GM19467 (cell line): ENCODE measurements at regions not wholly inside any gene's neighbourhood (a gene's known extent, or its start where the extent isn't known, plus 50 kb on each side); places are given as distances from the start of the nearest gene placed in this dataset.
"Not testable (repeated sequence)": the region's sequence is repeated elsewhere in the genome, so short reads cannot be mapped to it uniquely, and the experiment has no call there.

Experiments
- ATAC-seq: cut with Tn5 transposase; IDR thresholded peaks from one replicate; pipeline ENCODE4 v1.9.1; 2021; ENCODE audit warnings: mild to moderate bottlenecking, moderate library complexity; ENCODE audit not compliant: unreplicated experiment

- no peak for ATAC-seq
Observed at GRCh38 chr6:144471986-144472385, 186.9 kb downstream of the UTRN start.

- no peak for ATAC-seq
Observed at GRCh38 chr6:144474290-144474689, 189.2 kb downstream of the UTRN start.

GRCh38 chr6:144474904-144475303 lies 189.8 kb downstream of the UTRN start:
- ATAC-seq, result no peak

GRCh38 chr6:144475411-144475810 lies 190.3 kb downstream of the UTRN start:
- ATAC-seq, result no peak

GRCh38 chr6:144476286-144476685 lies 191.2 kb downstream of the UTRN start:
- ATAC-seq, result no peak

GRCh38 chr6:144477396-144477795 lies 192.3 kb downstream of the UTRN start:
- ATAC-seq, result no peak

- ATAC-seq, result no peak
Observed at GRCh38 chr6:144477856-144478255, 192.7 kb downstream of the UTRN start.

- no peak for ATAC-seq
Observed at GRCh38 chr6:144478483-144478882, 193.3 kb downstream of the UTRN start.

- ATAC-seq, result no peak
Observed at GRCh38 chr6:144479991-144480390, 194.9 kb downstream of the UTRN start.

GRCh38 chr6:144480473-144480872 lies 195.3 kb downstream of the UTRN start:
- ATAC-seq, result no peak

- ATAC-seq, result no peak
Observed at GRCh38 chr6:144481527-144481926, 196.4 kb downstream of the UTRN start.

- ATAC-seq, result peak; percentile 77
Observed at GRCh38 chr6:144482142-144482541, 197.0 kb downstream of the UTRN start.

GRCh38 chr6:144485531-144485930 lies 200.4 kb downstream of the UTRN start:
- no peak for ATAC-seq

GRCh38 chr6:144488590-144488989 lies 203.5 kb downstream of the UTRN start:
- ATAC-seq, result no peak

GRCh38 chr6:144493035-144493910 lies 208.1 kb downstream of the UTRN start:
- no peak for ATAC-seq

- ATAC-seq, result not testable (repeated sequence)
Observed at GRCh38 chr6:144495076-144495475, 209.9 kb downstream of the UTRN start.

GRCh38 chr6:144497650-144498049 lies 212.5 kb downstream of the UTRN start:
- ATAC-seq, result no peak

GRCh38 chr6:144500892-144501291 lies 215.8 kb downstream of the UTRN start:
- ATAC-seq, result no peak

- ATAC-seq, result not testable (repeated sequence)
Observed at GRCh38 chr6:144505214-144505613, 220.1 kb downstream of the UTRN start.

- ATAC-seq, result not testable (repeated sequence)
Observed at GRCh38 chr6:144506051-144506450, 220.9 kb downstream of the UTRN start.

- ATAC-seq, result not testable (repeated sequence)
Observed at GRCh38 chr6:144507772-144508312, 222.7 kb downstream of the UTRN start.

GRCh38 chr6:144510859-144511258 lies 225.7 kb downstream of the UTRN start:
- ATAC-seq, result no peak
